ENCODE measurements at regions not wholly inside any gene's neighbourhood (a gene's known extent, or its start where the extent isn't known, plus 50 kb on each side); places are given as distances from the start of the nearest gene placed in this dataset.
"Not testable (repeated sequence)": the region's sequence is repeated elsewhere in the genome, so short reads cannot be mapped to it uniquely, and the experiment has no call there.

DNA sequence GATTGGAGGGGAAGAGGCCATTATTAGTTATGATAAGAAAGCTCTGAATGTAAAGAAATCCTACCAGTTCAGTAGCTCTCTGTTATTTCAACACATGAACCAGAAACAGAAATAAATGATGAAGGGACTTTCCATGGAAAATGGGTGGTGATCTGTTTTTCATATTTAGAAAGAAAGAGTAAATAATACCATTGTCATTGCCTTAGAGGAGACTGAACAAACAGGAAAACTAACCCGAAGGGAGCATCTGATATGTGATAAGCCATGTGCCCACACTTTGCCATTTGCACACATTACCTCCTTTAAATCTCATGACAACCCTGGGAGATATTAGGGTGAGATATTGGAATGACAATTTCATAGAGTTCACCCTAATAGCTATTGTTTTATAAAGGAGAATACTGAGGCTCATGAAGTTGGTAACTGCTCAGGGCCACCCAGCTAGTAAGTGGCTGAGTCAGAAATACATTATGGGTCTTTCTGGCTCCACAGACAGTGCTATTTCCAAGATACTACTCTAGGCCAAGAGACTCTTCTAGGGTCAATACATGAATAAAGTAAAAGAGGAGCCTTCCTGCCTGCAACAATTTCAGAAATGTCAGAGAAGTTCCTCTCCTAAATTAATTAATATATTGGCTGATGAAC lies 111.0 kb upstream of the SLIT3 start:
- Mint-ChIP-seq H3K27ac (no peak overlapping the region), H3K9me3 (no peaks in the 10 kb centered on the region), H3K4me1 (ENCODE audit: low read depth) (no peaks in the 10 kb centered on the region), H3K36me3 (ENCODE audit: low read depth) (no peaks in the 10 kb centered on the region), H3K4me3 (no peak overlapping the region), H3K27me3 (no peaks in the 10 kb centered on the region)

DNA sequence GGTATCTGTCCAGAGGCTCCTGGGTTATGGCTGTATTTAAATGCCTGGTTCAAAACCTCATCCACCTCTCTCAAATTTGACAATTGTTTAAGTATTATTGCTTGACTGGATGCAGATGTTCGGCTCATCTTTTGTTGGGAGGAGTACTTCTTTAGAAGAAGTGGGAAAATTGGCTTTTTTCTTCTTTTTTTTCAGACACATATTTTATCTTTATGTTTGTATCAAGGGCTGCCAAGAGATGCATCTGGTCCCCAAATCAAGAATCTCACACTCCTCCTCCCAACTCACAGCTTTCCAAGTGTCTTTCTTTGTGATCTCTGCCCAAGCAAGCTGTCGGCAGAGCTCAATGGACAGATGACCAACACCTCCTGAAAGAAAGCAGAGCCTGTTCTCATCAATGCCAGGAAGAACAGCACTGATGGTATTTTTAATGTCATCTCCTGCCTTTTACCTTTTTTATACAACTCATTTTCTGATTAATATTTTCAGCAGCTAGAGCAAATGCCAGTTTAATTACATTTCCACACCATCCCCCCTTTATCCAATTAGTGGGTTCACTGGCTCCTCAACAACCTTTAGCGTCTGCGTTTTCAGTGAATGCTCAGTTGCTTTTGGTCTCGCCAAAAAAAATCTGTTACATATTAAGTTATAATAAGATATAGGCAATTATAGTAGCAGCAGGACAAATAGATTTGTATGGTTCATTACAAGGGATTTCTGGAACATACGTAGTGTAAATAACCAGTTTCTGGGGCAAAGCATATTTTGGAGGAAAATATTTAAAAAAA lies 110.3 kb upstream of the SLIT3 start:
- Mint-ChIP-seq H3K27ac (no peak overlapping the region), H3K27me3 (no peaks in the 10 kb centered on the region), H3K9me3 (no peaks in the 10 kb centered on the region), H3K4me1 (ENCODE audit: low read depth) (no peaks in the 10 kb centered on the region), H3K4me3 (no peak overlapping the region), H3K36me3 (ENCODE audit: low read depth) (no peaks in the 10 kb centered on the region)

DNA sequence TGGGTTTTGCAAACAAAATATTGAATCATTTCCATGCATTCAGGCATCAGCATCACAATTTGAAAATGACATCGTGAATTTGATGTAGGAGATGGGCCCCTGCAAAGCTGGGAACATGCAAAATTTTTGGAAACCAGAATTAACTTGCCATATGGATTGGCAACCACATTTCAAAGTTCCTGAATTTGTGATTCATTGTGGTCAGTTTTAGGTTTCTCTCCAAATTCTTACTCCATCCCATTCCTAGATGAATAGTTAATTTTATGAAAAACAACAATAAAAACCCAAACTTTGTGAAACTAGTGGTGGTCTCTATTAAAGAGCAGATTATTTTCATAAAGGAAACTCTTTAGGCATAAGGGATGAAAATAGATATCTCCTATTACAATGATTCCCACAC lies 107.8 kb upstream of the SLIT3 start:
- no peaks in the 10 kb centered on the region for H3K36me3 Mint-ChIP-seq (ENCODE audit: low read depth)
- H3K9me3 Mint-ChIP-seq: no peaks in the 10 kb centered on the region
- no peak overlapping the region for H3K4me3 Mint-ChIP-seq
- no peaks in the 10 kb centered on the region for H3K27me3 Mint-ChIP-seq
- H3K4me1 Mint-ChIP-seq (ENCODE audit: low read depth): no peaks in the 10 kb centered on the region
- no peak overlapping the region for H3K27ac Mint-ChIP-seq

DNA sequence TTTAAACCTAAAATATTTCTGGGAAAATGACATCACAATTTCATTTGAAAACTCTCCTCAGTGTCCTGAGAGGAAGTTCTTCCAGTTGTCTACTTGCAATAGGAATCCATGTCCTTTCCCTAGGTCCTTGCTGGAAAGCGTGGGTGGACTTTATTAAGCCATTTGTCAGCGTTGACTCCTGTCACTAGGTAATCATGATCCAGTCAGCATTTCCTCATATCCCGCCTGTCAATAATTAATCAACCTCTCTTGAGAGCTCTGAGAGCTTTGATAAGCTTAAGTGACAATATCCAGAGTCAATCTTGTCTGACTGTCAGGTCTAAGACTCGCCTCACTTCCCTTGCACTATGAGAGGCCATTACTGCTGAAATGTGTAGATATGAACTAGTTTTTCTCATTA lies 107.2 kb upstream of the SLIT3 start:
- no peaks in the 10 kb centered on the region for H3K4me1 Mint-ChIP-seq (ENCODE audit: low read depth)
- no peaks in the 10 kb centered on the region for H3K27me3 Mint-ChIP-seq
- no peaks in the 10 kb centered on the region for H3K9me3 Mint-ChIP-seq
- H3K4me3 Mint-ChIP-seq: no peak overlapping the region
- H3K27ac Mint-ChIP-seq: no peak overlapping the region
- H3K36me3 Mint-ChIP-seq (ENCODE audit: low read depth): no peaks in the 10 kb centered on the region

DNA sequence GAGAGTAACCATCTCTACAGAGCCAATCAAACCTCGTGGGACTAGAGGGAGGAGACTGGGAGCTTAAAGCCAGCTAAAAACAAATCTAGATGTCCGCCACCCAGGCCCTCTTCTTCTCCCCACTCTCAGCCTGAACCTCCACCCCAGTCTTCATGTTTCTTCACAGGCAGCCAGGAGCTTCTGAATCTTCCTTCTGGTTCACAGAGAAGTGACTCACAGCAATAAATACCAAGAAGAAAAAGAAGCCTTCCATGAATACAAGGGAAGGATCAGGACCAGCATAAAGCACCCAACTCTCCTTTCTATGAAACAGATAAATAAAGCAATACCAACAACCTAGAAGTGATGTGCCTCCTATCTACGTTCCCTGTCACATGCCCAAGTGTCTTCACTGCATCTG lies 103.3 kb upstream of the SLIT3 start:
- Mint-ChIP-seq H3K27me3 (peaks cover 4% of the 10 kb centered on the region), H3K36me3 (ENCODE audit: low read depth) (no peaks in the 10 kb centered on the region), H3K4me1 (ENCODE audit: low read depth) (no peaks in the 10 kb centered on the region), H3K4me3 (no peak overlapping the region), H3K9me3 (no peaks in the 10 kb centered on the region), H3K27ac (no peak overlapping the region)

DNA sequence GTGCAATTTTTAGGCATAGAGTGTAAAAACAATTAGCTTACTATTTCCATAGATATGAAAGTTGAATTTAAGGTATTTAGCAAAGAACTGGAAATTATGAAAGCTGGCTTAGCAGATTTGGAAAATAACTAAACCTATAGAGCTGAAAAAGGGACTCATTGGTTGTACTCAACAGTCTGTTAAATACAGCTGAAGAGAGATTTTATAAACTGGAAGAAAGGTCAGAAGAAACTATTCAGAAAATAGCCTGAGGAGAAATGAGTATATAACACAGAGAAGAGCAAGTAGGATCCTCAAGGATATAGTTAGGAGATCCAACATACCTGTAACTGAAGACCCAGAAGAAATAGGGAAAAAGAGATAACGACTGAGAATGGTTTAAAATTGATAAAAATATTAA lies 97.6 kb upstream of the SLIT3 start:
- Mint-ChIP-seq H3K27ac (no peak overlapping the region), H3K4me1 (ENCODE audit: low read depth) (no peaks in the 10 kb centered on the region), H3K36me3 (ENCODE audit: low read depth) (no peaks in the 10 kb centered on the region), H3K9me3 (peaks cover 8% of the 10 kb centered on the region), H3K27me3 (peaks cover 17% of the 10 kb centered on the region), H3K4me3 (no peak overlapping the region)

DNA sequence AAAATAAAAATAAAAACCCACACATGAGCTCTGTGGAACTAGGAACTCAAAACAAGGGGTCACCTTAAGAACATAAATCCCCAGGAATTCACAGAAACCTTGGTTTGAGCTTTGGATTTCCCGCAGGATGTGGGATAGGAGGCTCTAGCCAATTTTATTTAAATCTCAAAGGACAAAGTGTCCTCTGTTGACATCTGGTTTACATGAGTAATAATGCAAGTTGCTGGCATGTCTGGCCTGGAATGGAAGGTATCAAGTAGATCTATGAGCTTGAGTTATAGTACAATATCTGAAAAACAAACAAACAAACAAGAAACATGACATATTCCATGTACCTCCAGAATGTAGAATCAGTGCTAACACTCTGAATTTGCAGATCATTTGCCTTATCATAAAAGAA lies 94.2 kb upstream of the SLIT3 start:
- no peak overlapping the region for H3K4me3 Mint-ChIP-seq
- H3K9me3 Mint-ChIP-seq: peaks cover 8% of the 10 kb centered on the region
- no peaks in the 10 kb centered on the region for H3K4me1 Mint-ChIP-seq (ENCODE audit: low read depth)
- H3K36me3 Mint-ChIP-seq (ENCODE audit: low read depth): no peaks in the 10 kb centered on the region
- peaks cover 13% of the 10 kb centered on the region for H3K27me3 Mint-ChIP-seq
- no peak overlapping the region for H3K27ac Mint-ChIP-seq

DNA sequence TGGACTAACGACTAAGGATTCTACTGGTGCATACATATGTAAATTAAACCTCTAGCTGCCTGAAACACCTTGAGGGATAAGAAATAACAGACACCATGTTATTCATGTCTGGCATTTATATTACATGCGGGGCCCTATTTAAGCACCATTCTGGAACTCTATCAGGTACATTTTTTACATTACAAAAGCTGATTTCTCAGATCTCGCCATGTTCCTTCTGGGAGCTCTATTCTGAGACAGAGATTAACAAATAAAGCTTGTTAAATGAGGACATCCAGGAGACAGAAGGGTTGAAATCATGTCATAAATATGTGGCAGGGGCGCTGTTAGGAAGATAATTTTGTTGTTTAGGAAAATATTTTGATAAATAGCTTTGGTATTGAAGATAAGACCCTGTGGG lies 93.4 kb upstream of the SLIT3 start:
- Mint-ChIP-seq H3K4me3 (no peak overlapping the region), H3K27me3 (peaks cover 13% of the 10 kb centered on the region), H3K9me3 (peaks cover 8% of the 10 kb centered on the region), H3K36me3 (ENCODE audit: low read depth) (no peaks in the 10 kb centered on the region), H3K27ac (no peak overlapping the region), H3K4me1 (ENCODE audit: low read depth) (no peaks in the 10 kb centered on the region)

DNA sequence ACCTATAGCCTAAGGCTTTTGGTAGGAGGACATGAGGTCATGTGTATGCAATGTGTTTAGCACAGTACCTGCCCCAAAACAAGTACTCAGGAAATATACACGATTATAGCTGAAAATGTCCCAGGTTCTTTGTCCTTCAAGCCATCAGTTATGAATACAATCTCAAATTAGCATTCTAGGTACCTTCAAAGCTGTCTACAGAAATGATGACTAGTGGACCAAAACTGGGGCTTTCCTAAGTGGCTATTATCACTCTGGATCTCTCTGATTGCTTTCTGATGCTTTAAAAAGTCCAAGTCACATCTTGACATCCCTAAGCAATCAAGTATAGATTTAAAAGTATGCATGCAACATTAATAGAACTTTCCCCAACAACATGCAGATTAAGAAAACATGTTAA lies 93.0 kb upstream of the SLIT3 start:
- Mint-ChIP-seq H3K27ac (no peak overlapping the region), H3K4me1 (ENCODE audit: low read depth) (no peaks in the 10 kb centered on the region), H3K4me3 (no peak overlapping the region), H3K27me3 (peaks cover 15% of the 10 kb centered on the region), H3K9me3 (peaks cover 8% of the 10 kb centered on the region), H3K36me3 (ENCODE audit: low read depth) (no peaks in the 10 kb centered on the region)

DNA sequence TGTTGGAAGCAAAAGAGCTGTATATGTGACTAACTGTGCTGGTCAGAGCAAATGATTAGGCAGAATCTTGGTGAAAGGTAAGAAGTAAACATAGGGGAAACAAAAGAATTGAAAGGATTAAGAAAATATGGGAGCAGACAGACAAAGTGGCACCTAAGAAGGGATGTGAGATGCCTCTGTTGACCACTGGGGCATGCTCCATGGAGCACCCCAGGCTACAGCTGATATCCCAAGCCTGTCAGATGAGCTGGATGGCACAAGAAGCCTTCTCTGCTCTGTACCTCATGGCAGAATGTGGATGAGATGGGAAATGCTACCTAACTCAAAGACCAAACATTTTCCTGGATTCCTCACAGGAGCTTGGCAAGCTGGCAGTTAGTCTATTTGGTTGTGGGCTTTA lies 89.3 kb upstream of the SLIT3 start:
- Mint-ChIP-seq H3K9me3 (peaks cover 3% of the 10 kb centered on the region), H3K4me1 (ENCODE audit: low read depth) (no peaks in the 10 kb centered on the region), H3K27me3 (peaks cover 10% of the 10 kb centered on the region), H3K27ac (no peak overlapping the region), H3K36me3 (ENCODE audit: low read depth) (no peaks in the 10 kb centered on the region), H3K4me3 (no peak overlapping the region)

DNA sequence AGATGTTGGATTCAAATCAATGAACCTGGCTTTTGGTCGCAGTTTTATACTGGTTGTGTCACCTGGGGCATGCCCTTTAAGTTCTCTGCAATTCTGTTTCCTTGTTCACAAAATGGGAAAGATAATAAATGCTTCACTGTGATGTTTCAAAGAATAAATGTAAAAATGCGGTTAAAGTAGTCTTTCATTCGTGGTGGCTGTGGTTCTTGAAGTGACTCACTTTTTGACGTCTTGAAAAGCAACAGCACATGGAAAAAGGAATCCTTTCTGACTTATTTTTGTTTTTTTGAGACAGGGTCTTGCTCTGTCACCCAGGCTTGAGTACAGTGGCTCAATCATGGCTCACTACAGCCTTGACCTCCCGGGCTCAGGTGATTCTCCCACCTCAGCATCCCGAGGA lies 88.4 kb upstream of the SLIT3 start:
- peaks cover 6% of the 10 kb centered on the region for H3K27me3 Mint-ChIP-seq
- H3K4me1 Mint-ChIP-seq (ENCODE audit: low read depth): no peaks in the 10 kb centered on the region
- H3K27ac Mint-ChIP-seq: no peak overlapping the region
- H3K4me3 Mint-ChIP-seq: no peak overlapping the region
- no peaks in the 10 kb centered on the region for H3K36me3 Mint-ChIP-seq (ENCODE audit: low read depth)
- H3K9me3 Mint-ChIP-seq: peaks cover under 1% of the 10 kb centered on the region

DNA sequence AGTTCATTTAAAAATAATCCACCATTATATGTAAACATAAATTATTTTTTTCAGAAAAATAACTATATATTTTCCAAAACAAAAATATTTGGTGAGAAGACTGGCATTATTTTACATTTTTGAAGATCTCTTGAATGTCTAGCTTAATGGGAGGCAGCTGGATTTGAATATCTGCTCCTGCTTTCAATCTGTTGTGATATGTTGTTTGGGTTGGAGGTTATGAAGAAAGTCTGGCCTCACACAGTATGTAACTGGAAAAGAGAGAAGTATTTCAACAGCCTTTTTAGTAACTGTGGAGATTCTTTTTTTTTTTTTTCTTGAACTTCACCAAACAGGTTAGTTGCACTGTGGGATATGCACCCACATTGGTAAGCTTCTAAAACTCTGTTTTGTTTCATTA lies 84.7 kb upstream of the SLIT3 start:
- H3K9me3 Mint-ChIP-seq: peaks cover 3% of the 10 kb centered on the region
- no peaks in the 10 kb centered on the region for H3K36me3 Mint-ChIP-seq (ENCODE audit: low read depth)
- peaks cover 6% of the 10 kb centered on the region for H3K27me3 Mint-ChIP-seq
- no peak overlapping the region for H3K4me3 Mint-ChIP-seq
- no peaks in the 10 kb centered on the region for H3K4me1 Mint-ChIP-seq (ENCODE audit: low read depth)
- no peak overlapping the region for H3K27ac Mint-ChIP-seq

DNA sequence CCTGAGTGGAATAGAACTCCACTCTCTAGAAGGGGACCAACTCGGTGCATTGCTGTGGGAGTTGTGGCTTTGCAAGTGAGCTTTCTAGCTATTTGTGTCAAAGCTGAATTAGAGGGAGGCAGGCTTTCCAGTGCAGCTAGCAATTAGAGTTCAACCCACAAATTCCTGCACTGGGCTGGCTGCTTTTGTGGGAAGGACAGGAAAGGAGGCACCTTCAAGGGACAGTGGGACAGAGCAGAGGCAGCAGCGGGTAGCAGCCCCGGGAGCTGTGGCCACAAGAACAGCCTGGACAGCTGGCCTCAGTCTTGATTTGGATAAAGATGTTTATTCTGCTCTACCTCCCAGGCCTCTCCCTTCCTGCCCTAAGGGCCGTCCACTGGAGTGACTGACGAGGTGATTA lies 83.7 kb upstream of the SLIT3 start:
- Mint-ChIP-seq H3K36me3 (ENCODE audit: low read depth) (no peaks in the 10 kb centered on the region), H3K4me3 (no peak overlapping the region), H3K4me1 (ENCODE audit: low read depth) (no peaks in the 10 kb centered on the region), H3K27ac (no peak overlapping the region), H3K27me3 (peaks cover 6% of the 10 kb centered on the region), H3K9me3 (peaks cover 3% of the 10 kb centered on the region)

DNA sequence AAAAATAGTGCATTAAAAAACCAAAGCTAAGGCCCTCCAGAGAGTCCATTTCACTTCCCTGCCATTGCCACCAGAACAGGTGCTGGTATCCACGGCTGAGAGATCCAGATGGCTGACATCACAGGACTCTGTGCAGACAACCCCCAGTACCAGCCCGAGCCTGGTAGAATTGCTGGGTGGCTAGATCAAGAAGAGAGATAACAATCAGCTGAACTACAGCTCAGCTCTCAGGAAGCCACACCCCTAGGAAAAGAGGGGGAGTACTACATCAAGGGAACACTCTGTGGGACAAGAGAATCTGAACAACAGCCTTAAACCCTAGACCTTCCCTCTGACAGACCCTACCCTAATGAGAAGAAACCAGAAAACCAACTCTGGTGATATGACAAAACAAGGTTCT lies 73.8 kb upstream of the SLIT3 start:
- Mint-ChIP-seq H3K4me3 (no peak overlapping the region), H3K9me3 (peaks cover 10% of the 10 kb centered on the region), H3K4me1 (ENCODE audit: low read depth) (no peaks in the 10 kb centered on the region), H3K36me3 (ENCODE audit: low read depth) (no peaks in the 10 kb centered on the region), H3K27ac (peak overlapping the region; percentile 59), H3K27me3 (no peaks in the 10 kb centered on the region)

DNA sequence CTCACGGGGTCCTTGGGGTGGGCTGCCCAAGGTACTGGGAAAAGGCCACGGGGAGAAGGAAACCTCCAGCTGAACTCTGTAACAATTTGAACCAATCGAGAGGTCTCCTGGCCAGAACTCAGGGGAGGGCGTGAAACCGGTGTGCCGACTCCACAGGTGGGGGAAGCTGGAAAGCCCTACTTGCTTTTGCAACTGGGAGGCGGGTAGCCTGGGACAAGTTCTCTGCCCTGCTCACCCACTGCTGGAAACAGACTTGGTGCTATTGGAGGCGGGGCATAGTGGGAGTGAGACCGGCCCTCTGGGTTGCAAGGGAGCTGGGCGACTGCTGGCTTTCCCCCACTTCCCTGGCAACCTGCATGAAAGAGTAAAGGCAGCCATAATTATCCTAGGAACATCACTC lies 73.2 kb upstream of the SLIT3 start:
- Mint-ChIP-seq H3K27ac (no peak overlapping the region), H3K4me3 (no peak overlapping the region), H3K4me1 (ENCODE audit: low read depth) (no peaks in the 10 kb centered on the region), H3K27me3 (no peaks in the 10 kb centered on the region), H3K9me3 (peaks cover 10% of the 10 kb centered on the region), H3K36me3 (ENCODE audit: low read depth) (no peaks in the 10 kb centered on the region)

DNA sequence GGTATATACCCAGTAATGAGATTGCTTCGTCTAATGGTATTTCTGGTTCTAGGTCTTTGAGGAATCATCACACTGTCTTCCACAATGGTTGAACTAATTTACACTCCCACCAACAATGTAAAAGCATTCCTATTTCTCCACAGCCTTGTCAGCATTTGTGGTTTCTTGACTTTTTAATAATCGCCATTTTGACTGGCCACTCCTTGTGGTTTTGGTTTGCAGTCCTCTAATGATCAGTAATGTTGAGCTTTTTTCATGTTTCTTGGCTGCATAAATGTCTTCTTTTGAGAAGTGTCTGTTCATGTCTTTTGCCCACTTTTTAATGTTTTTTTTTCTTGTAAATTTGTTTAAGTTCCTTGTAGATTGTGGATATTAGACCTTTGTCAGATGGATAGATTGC lies 70.9 kb upstream of the SLIT3 start:
- not testable (repeated sequence) for H3K36me3 Mint-ChIP-seq (ENCODE audit: low read depth); H3K27ac Mint-ChIP-seq; H3K4me1 Mint-ChIP-seq (ENCODE audit: low read depth); H3K9me3 Mint-ChIP-seq; H3K27me3 Mint-ChIP-seq; H3K4me3 Mint-ChIP-seq
